ENCODE measurements at regions not wholly inside any gene's neighbourhood (a gene's known extent, or its start where the extent isn't known, plus 50 kb on each side); places are given as distances from the start of the nearest gene placed in this dataset.

DNA sequence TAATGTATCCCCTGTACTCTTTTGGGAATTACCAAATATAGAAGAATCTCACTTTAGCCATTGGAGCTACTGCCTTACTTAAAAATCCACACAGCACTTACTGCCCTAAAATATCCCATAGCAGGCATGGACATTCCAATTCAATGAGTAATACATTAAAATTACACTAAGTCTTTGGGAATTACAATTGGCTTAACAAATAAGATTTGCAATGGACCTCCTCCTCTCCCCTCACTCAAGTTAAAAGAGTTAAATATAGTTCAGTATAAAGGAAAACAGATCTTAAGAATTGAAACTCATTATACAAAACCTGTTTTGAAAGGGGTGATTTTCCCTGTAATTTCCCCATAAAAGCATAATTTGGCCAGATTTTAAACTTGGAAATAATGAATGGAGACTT lies 477.1 kb downstream of the SLC16A7 start:
- Histone ChIP-seq H3K9me3 (no peaks in the 10 kb centered on the region), H3K4me1 (no peaks in the 10 kb centered on the region), H3K27me3 (no peaks in the 10 kb centered on the region), H3K36me3 (no peaks in the 10 kb centered on the region), H3K27ac (no peak overlapping the region), H3K4me3 (no peak overlapping the region)
- ATAC-seq (no peak), DNase-seq (no peak)
- intact Hi-C loops (cut with DNase I): no loop called here
- TF ChIP-seq, protein P1, sequence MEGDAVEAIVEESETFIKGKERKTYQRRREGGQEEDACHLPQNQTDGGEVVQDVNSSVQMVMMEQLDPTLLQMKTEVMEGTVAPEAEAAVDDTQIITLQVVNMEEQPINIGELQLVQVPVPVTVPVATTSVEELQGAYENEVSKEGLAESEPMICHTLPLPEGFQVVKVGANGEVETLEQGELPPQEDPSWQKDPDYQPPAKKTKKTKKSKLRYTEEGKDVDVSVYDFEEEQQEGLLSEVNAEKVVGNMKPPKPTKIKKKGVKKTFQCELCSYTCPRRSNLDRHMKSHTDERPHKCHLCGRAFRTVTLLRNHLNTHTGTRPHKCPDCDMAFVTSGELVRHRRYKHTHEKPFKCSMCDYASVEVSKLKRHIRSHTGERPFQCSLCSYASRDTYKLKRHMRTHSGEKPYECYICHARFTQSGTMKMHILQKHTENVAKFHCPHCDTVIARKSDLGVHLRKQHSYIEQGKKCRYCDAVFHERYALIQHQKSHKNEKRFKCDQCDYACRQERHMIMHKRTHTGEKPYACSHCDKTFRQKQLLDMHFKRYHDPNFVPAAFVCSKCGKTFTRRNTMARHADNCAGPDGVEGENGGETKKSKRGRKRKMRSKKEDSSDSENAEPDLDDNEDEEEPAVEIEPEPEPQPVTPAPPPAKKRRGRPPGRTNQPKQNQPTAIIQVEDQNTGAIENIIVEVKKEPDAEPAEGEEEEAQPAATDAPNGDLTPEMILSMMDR (IDR thresholded peaks at IDR 0.05): no peak
- TF ChIP-seq POLR2A (IDR thresholded peaks at IDR 0.05): no peak

DNA sequence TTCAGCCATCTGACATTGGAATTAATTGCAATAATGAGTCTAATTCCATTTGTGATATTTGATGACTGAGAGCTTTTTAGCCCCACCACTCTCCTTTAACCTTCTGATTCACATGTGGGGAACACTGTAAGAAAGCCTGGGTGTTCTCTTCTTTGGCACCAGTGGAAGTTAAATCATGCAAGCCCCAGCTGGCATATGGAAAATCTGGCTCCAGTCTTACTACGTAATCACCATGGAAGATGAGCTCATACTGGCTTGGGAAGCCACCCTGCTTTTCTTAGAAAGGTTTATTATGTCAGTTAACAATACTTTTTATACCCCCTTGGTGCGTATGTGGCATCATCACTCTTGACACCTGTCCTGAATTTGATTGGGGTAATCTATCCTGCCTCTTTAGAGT lies 479.3 kb downstream of the SLC16A7 start:
- no peak for TF ChIP-seq POLR2A (IDR thresholded peaks at IDR 0.05)
- TF ChIP-seq, protein P1 (IDR thresholded peaks at IDR 0.05): no peak
- intact Hi-C loops (cut with DNase I): no loop called here
- H3K27ac ChIP-seq: no peak overlapping the region
- no peak overlapping the region for H3K4me3 ChIP-seq
- no peaks in the 10 kb centered on the region for H3K4me1 ChIP-seq
- H3K36me3 ChIP-seq: no peaks in the 10 kb centered on the region
- no peaks in the 10 kb centered on the region for H3K27me3 ChIP-seq
- peaks cover 0 to 4% (median 0%) of the 10 kb centered on the region in 4 donors for H3K9me3 ChIP-seq
- DNase-seq (no peak), ATAC-seq (no peak)
- 50% methylated on average over 1 of the region's 2 CpGs for WGBS (ENCODE audit: insufficient coverage, low coverage, low lambda C conversion rate, missing lambda C conversion rate)

DNA sequence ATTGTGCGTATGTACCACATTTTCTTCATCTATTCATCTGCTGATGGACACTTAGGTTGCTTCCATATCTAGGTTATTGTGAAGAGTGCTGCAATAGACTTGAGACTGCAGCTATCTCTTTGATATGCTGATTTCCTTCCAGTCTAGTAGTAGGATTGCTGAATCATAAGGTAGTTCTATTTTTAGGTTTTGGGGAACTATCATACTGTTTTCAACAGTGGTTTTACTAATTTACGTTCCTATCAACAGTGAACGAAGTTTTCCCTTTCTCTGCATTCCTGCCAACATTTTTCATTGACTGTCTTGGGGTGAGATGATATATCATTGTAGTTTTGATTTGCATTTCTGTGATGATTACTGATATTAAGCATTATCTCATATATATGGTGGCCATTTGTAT lies 482.2 kb downstream of the SLC16A7 start:
- no peaks in the 10 kb centered on the region for H3K4me1 ChIP-seq
- no peak overlapping the region for H3K4me3 ChIP-seq
- no peak overlapping the region for H3K27ac ChIP-seq
- ATAC-seq (no peak), DNase-seq (no peak)
- intact Hi-C loops (cut with DNase I): no loop called here
- TF ChIP-seq, protein P1 (IDR thresholded peaks at IDR 0.05): no peak
- no peak for TF ChIP-seq POLR2A (IDR thresholded peaks at IDR 0.05)
- peaks cover 0 to 4% (median 0%) of the 10 kb centered on the region in 4 donors for H3K9me3 ChIP-seq
- 46% methylated on average over 3 of the region's 3 CpGs for WGBS (ENCODE audit: insufficient coverage, low coverage, low lambda C conversion rate, missing lambda C conversion rate)
- no peaks in the 10 kb centered on the region for H3K36me3 ChIP-seq
- no peaks in the 10 kb centered on the region for H3K27me3 ChIP-seq

DNA sequence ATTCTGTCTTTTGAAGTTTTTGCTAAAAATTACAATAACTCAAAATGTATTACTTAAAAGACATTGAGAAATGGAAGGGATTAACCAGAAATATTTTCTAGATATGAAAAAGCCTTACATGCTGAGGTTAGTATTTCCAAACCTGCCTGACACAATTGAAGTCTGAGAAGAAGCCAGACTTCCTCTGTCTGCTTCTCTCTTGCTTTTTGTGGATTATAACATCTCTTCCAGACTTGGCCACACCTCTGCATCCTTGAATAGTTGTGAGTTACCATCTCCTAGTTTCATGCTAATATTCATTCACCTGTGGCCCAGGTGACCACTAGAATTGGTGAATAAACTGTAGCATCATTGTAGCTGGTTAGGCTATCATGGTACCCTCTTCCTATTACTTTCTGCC lies 497.6 kb downstream of the SLC16A7 start:
- intact Hi-C loops (cut with DNase I): no loop called here
- no peak overlapping the region for H3K4me3 ChIP-seq

DNA sequence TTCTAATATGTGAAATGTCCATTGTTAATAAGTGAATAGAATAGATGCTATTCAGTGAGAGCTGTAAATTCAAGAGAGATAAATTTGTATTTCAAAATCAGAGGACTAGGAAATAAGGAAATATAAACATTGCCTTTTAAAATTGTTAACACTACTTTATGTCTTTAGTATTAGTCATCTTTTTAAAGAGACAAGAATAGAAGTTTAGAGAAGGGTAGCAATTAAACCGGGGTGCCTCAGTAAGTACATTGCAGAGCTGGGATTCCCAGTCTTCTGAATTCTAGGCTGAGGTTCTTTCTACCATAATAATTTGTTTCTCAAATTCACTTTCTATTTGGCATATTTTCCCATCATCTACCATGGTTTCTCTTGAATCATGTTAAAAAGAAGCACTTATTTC lies 498.6 kb downstream of the SLC16A7 start:
- Histone ChIP-seq H3K4me3 (no peak overlapping the region), H3K27ac (no peak overlapping the region), H3K9me3 (no peaks in the 10 kb centered on the region), H3K4me1 (no peaks in the 10 kb centered on the region), H3K27me3 (no peaks in the 10 kb centered on the region), H3K36me3 (no peaks in the 10 kb centered on the region)
- intact Hi-C loops (cut with DNase I): no loop called here
- no peak for ATAC-seq
- TF ChIP-seq POLR2A (IDR thresholded peaks at IDR 0.05): no peak
- TF ChIP-seq, protein P1 (IDR thresholded peaks at IDR 0.05): no peak
- WGBS (ENCODE audit: insufficient coverage, low coverage, low lambda C conversion rate, missing lambda C conversion rate): 41% methylated on average over 1 of the region's 1 CpG
- no peak for DNase-seq

More for the DNA sequence above, 497.6 kb downstream of the SLC16A7 start:
- Histone ChIP-seq H3K9me3 (no peaks in the 10 kb centered on the region), H3K27me3 (no peaks in the 10 kb centered on the region), H3K4me1 (no peaks in the 10 kb centered on the region), H3K27ac (no peak overlapping the region), H3K36me3 (no peaks in the 10 kb centered on the region)
- DNase-seq: no peak
- TF ChIP-seq, protein P1 (IDR thresholded peaks at IDR 0.05): no peak
- TF ChIP-seq POLR2A (IDR thresholded peaks at IDR 0.05): no peak
- ATAC-seq: no peak

Measured in right lobe of liver (tissue), 6 donors.